ENCODE measurements at regions not wholly inside any gene's neighbourhood (a gene's known extent, or its start where the extent isn't known, plus 50 kb on each side); places are given as distances from the start of the nearest gene placed in this dataset.

DNA sequence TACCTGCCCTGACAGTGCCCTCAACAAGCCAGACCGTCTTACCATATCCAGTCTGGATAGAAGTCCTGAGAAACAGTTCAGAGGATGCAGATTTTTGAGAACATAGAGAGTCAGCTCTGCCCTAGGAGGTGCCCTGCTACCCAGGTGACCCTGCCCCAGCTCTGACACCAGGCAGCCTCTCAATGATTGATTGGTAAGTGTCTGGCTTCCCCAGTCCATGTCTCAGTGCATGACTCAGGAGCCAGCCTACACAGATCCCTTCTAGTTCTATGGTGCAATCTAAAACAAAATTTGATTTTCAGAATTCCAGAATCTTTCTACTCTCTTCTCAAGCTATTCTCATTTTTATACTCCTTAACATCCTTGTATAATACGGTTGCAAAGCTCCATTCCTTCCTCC lies 292.1 kb downstream of the VPS13C start:
- TF ChIP-seq, protein P1, sequence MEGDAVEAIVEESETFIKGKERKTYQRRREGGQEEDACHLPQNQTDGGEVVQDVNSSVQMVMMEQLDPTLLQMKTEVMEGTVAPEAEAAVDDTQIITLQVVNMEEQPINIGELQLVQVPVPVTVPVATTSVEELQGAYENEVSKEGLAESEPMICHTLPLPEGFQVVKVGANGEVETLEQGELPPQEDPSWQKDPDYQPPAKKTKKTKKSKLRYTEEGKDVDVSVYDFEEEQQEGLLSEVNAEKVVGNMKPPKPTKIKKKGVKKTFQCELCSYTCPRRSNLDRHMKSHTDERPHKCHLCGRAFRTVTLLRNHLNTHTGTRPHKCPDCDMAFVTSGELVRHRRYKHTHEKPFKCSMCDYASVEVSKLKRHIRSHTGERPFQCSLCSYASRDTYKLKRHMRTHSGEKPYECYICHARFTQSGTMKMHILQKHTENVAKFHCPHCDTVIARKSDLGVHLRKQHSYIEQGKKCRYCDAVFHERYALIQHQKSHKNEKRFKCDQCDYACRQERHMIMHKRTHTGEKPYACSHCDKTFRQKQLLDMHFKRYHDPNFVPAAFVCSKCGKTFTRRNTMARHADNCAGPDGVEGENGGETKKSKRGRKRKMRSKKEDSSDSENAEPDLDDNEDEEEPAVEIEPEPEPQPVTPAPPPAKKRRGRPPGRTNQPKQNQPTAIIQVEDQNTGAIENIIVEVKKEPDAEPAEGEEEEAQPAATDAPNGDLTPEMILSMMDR (IDR thresholded peaks at IDR 0.05) = no peak
- no peak for TF ChIP-seq POLR2A (IDR thresholded peaks at IDR 0.05)
